Activated CD8-positive, alpha-beta T cell treated with anti-CD3 and anti-CD28 coated beads for 36 hours (primary cell): ENCODE measurements at regions not wholly inside any gene's neighbourhood (a gene's known extent, or its start where the extent isn't known, plus 50 kb on each side); places are given as distances from the start of the nearest gene placed in this dataset.

Source experiments
- ATAC-seq: fragments of 200-7000 bp; cut with Tn5 transposase; one replicate; pipeline ENCODE4 v1.10.0; 2021; ENCODE audit warnings: mild to moderate bottlenecking, moderate library complexity
- CTCF ChIA-PET: fragments of 350-600 bp; sonication (Branson Sonifier 250); formaldehyde crosslinking; loops from one replicate; lab custom pipeline; 2021; ENCODE audit warnings: antibody characterized with exemption; lab: Charles Lee
- POLR2A ChIA-PET: fragments of 350-600 bp; sonication (Branson Sonifier 250); formaldehyde crosslinking; loops from one replicate; lab custom pipeline; 2021; ENCODE audit warnings: antibody characterized with exemption; lab: Charles Lee
- DNase-seq: peaks from one replicate; pipeline ENCODE4 v3.0.0-alpha.2; 2020
- H3K27ac Mint-ChIP-seq: one replicate; pipeline ENCODE4 v1.8.0; 2021; ENCODE audit warnings: mild to moderate bottlenecking, mixed read lengths
- H3K27me3 Mint-ChIP-seq: one replicate; pipeline ENCODE4 v1.8.0; 2021; ENCODE audit warnings: mixed read lengths
- H3K36me3 Mint-ChIP-seq: one replicate; pipeline ENCODE4 v1.8.0; 2021; ENCODE audit warnings: low read depth, mixed read lengths
- H3K4me1 Mint-ChIP-seq: one replicate; pipeline ENCODE4 v1.8.0; 2021; ENCODE audit warnings: low read depth, mixed read lengths
- H3K4me3 Mint-ChIP-seq: one replicate; pipeline ENCODE4 v1.8.0; 2021; ENCODE audit warnings: mild to moderate bottlenecking, moderate library complexity, mixed read lengths
- H3K9me3 Mint-ChIP-seq: one replicate; pipeline ENCODE4 v1.8.0; 2021; ENCODE audit warnings: mixed read lengths
- CTCF ChIP-seq: fragments of 200-600 bp; IDR thresholded peaks from one replicate; pipeline ENCODE4 v1.8.0; 2022; ENCODE audit warnings: antibody characterized with exemption, mild to moderate bottlenecking
- intact Hi-C: fragments of 100-400 bp; cut with micrococcal nuclease; formaldehyde crosslinking; loops from one replicate; pipeline ENCODE4 v1.10.0; 2022

- ChIA-PET CTCF (no interaction called here), POLR2A (no interaction called here)
- ATAC-seq (no peak), DNase-seq (no peak)
- no peak for TF ChIP-seq CTCF
- H3K4me1 Mint-ChIP-seq = no peaks in the 10 kb centered on the region
- intact Hi-C loops = no loop called here
- no peaks in the 10 kb centered on the region for H3K27me3 Mint-ChIP-seq
- H3K4me3 Mint-ChIP-seq = no peak overlapping the region
- H3K36me3 Mint-ChIP-seq = no peaks in the 10 kb centered on the region
- H3K27ac Mint-ChIP-seq = no peak overlapping the region
- H3K9me3 Mint-ChIP-seq = no peaks in the 10 kb centered on the region
Measured at GRCh38 chr3:104763007-104763406, 603.7 kb upstream of the ALCAM start.

- H3K27me3 Mint-ChIP-seq = no peaks in the 10 kb centered on the region
- intact Hi-C loops = no loop called here
- TF ChIP-seq CTCF = no peak
- ATAC-seq (no peak), DNase-seq (no peak)
- H3K4me1 Mint-ChIP-seq = no peaks in the 10 kb centered on the region
- ChIA-PET POLR2A (no interaction called here), CTCF (no interaction called here)
- H3K27ac Mint-ChIP-seq = no peak overlapping the region
- H3K9me3 Mint-ChIP-seq = no peaks in the 10 kb centered on the region
- no peak overlapping the region for H3K4me3 Mint-ChIP-seq
- no peaks in the 10 kb centered on the region for H3K36me3 Mint-ChIP-seq
Measured at GRCh38 chr3:104764496-104764895, 602.2 kb upstream of the ALCAM start.

- no peaks in the 10 kb centered on the region for H3K27me3 Mint-ChIP-seq
- H3K9me3 Mint-ChIP-seq = no peaks in the 10 kb centered on the region
- no peak for ATAC-seq
- no peak overlapping the region for H3K4me3 Mint-ChIP-seq
- H3K36me3 Mint-ChIP-seq = no peaks in the 10 kb centered on the region
- ChIA-PET CTCF (no interaction called here), POLR2A (interaction anchor here (0.5 kb wide), 1 partner anchor 1088 kb away, joined by 6 read pairs; no protein-coding TSS in a partner anchor)
- no peak overlapping the region for H3K27ac Mint-ChIP-seq
- TF ChIP-seq CTCF = no peak
- no peak for DNase-seq
- H3K4me1 Mint-ChIP-seq = no peaks in the 10 kb centered on the region
- intact Hi-C loops = no loop called here
Measured at GRCh38 chr3:104768886-104769285, 597.8 kb upstream of the ALCAM start.

- no peak for ATAC-seq
- CTCF ChIA-PET = no interaction called here
- H3K9me3 Mint-ChIP-seq = peaks cover 3% of the 10 kb centered on the region
- intact Hi-C loops = no loop called here
- no peak overlapping the region for H3K27ac Mint-ChIP-seq
- H3K4me3 Mint-ChIP-seq = no peak overlapping the region
- H3K4me1 Mint-ChIP-seq = no peaks in the 10 kb centered on the region
- no peaks in the 10 kb centered on the region for H3K27me3 Mint-ChIP-seq
- H3K36me3 Mint-ChIP-seq = no peaks in the 10 kb centered on the region
- POLR2A ChIA-PET = no interaction called here
- DNase-seq = no peak
- no peak for TF ChIP-seq CTCF
Measured at GRCh38 chr3:104779324-104779723, 587.4 kb upstream of the ALCAM start.

- peaks cover 3% of the 10 kb centered on the region for H3K9me3 Mint-ChIP-seq
- CTCF ChIA-PET = no interaction called here
- intact Hi-C loops = no loop called here
- DNase-seq = no peak
- POLR2A ChIA-PET = no interaction called here
- H3K27ac Mint-ChIP-seq = no peak overlapping the region
- H3K36me3 Mint-ChIP-seq = no peaks in the 10 kb centered on the region
- H3K4me3 Mint-ChIP-seq = no peak overlapping the region
- ATAC-seq = no peak
- TF ChIP-seq CTCF = no peak
- H3K4me1 Mint-ChIP-seq = no peaks in the 10 kb centered on the region
- no peaks in the 10 kb centered on the region for H3K27me3 Mint-ChIP-seq
Measured at GRCh38 chr3:104781112-104781511, 585.6 kb upstream of the ALCAM start.
